ENCODE measurements at regions not wholly inside any gene's neighbourhood (a gene's known extent, or its start where the extent isn't known, plus 50 kb on each side); places are given as distances from the start of the nearest gene placed in this dataset.
"Not testable (repeated sequence)": the region's sequence is repeated elsewhere in the genome, so short reads cannot be mapped to it uniquely, and the experiment has no call there.

DNA sequence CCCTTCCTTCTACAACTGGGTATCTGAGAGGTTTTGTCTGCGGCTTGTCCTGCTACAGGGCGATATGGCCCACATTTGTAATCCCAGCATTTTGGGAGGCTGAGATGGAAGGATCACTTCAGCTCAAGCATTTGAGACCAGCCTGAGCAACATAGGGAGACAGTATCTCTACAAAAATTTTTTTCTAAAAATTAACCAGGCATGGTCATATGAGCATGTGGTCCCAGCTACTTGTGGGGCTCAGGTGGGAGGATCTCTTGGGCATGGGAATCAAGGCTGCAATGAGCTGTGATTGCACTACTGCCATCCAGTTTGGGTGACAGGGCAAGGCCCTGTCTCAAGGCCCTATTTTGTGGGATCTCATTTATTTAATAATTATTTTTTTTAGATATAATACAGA, 420.6 kb upstream of the PABPC4L start:
- no peaks in the 10 kb centered on the region for H3K9me3 ChIP-seq
- no peak overlapping the region for H3K27ac ChIP-seq
- H3K4me1 ChIP-seq = no peaks in the 10 kb centered on the region
- intact Hi-C loops (cut with DNase I) = no loop called here
- no peaks in the 10 kb centered on the region for H3K27me3 ChIP-seq
- no peak overlapping the region for H3K4me3 ChIP-seq
- ATAC-seq (no peak), DNase-seq (no peak)
- H3K36me3 ChIP-seq = no peaks in the 10 kb centered on the region
- TF ChIP-seq, protein P1, sequence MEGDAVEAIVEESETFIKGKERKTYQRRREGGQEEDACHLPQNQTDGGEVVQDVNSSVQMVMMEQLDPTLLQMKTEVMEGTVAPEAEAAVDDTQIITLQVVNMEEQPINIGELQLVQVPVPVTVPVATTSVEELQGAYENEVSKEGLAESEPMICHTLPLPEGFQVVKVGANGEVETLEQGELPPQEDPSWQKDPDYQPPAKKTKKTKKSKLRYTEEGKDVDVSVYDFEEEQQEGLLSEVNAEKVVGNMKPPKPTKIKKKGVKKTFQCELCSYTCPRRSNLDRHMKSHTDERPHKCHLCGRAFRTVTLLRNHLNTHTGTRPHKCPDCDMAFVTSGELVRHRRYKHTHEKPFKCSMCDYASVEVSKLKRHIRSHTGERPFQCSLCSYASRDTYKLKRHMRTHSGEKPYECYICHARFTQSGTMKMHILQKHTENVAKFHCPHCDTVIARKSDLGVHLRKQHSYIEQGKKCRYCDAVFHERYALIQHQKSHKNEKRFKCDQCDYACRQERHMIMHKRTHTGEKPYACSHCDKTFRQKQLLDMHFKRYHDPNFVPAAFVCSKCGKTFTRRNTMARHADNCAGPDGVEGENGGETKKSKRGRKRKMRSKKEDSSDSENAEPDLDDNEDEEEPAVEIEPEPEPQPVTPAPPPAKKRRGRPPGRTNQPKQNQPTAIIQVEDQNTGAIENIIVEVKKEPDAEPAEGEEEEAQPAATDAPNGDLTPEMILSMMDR (IDR thresholded peaks at IDR 0.05) = no peak

DNA sequence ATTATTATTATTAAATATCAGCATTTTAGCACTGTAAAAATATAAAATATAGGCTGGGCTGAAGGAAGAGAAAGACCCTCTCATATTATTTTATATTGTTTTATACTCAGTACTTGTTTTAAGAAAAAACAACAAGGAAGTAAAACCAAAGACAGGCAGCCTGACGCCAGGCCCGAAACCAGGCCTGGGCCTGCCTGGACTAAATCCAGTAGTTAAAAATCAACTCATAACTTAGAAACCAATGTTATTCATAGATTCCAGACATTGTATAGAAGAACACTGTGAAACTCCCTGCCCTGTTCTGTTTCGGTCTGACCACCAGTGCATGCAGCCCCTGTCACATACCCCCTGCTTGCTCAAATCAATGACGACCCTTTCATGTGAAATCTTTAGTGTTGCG, 420.1 kb upstream of the PABPC4L start:
- intact Hi-C loops (cut with DNase I); H3K4me3 ChIP-seq; ATAC-seq; H3K27me3 ChIP-seq; H3K27ac ChIP-seq; H3K36me3 ChIP-seq; H3K9me3 ChIP-seq; H3K4me1 ChIP-seq; DNase-seq: not testable (repeated sequence)

DNA sequence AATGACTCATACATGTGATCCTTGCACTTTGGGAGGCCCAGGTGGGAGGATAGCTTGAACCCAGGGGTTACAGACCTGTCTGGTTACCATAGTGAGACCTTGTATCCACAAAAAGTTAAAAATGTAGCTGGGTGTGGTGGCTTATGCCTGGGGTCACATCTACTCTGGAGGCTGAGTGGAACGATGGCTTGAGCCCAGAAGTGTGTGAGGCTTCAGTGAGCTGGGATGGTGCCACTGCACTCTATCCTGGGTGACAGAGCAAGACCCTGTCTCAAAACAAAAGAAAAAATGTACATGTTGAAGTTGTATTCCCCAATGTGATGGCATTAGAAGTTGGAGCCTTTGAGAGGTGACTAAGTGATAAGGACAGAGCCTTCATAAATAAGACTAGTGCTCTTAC, 409.4 kb upstream of the PABPC4L start:
- intact Hi-C loops (cut with DNase I) = no loop called here
- no peaks in the 10 kb centered on the region for H3K27me3 ChIP-seq
- TF ChIP-seq, protein P1 (IDR thresholded peaks at IDR 0.05) = no peak

DNA sequence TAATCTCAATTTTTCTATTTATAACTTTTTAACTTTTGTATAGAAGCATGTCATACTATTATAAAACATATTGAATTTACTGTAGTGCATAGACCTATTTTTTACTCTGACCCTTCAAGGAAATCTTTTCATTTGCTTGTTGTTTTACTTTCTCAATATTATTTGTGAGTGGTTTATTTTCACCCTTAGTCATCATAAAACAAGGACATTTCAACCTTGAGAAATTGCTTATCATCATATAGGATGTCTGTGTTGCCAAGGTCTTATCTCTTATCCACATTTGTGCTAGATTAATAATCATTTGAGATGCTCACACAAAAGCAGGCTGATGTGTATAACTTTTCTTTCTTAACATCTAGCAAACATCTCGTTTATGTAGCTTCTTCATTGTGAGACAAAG, 408.6 kb upstream of the PABPC4L start:
- Histone ChIP-seq H3K27me3 (no peaks in the 10 kb centered on the region), H3K36me3 (no peaks in the 10 kb centered on the region), H3K27ac (no peak overlapping the region), H3K4me3 (no peak overlapping the region), H3K9me3 (no peaks in the 10 kb centered on the region), H3K4me1 (no peaks in the 10 kb centered on the region)
- DNase-seq = no peak
- intact Hi-C loops (cut with DNase I) = no loop called here
- ATAC-seq = no peak
- TF ChIP-seq, protein P1 (IDR thresholded peaks at IDR 0.05) = no peak

More for the DNA sequence above, 409.4 kb upstream of the PABPC4L start:
- Histone ChIP-seq H3K4me3 (no peak overlapping the region), H3K4me1 (no peaks in the 10 kb centered on the region), H3K27ac (no peak overlapping the region), H3K36me3 (no peaks in the 10 kb centered on the region), H3K9me3 (no peaks in the 10 kb centered on the region)
- ATAC-seq (no peak), DNase-seq (no peak)

DNA sequence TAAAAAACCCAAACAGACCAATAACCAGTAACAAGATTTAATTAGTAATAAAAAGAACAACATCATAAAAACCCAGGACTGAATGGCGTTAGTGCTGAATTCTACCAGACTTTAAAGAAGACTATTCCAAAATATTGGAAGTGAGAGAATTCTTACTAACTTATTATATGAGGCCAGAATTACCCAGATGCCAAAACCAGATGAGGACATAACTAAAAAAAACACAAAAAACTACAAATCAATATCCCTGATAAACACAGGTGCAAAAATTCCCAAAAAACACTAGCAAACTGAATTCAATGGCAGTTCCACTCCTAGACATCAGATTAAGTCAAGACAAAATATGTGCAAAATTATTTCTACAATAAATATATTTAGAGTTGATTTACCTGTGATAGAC, 400.1 kb upstream of the PABPC4L start:
- DNase-seq (no peak), ATAC-seq (no peak)
- no peaks in the 10 kb centered on the region for H3K27me3 ChIP-seq
- TF ChIP-seq, protein P1 (IDR thresholded peaks at IDR 0.05) = no peak
- H3K27ac ChIP-seq = no peak overlapping the region
- no peaks in the 10 kb centered on the region for H3K4me1 ChIP-seq
- no peaks in the 10 kb centered on the region for H3K36me3 ChIP-seq
- intact Hi-C loops (cut with DNase I) = no loop called here
- no peaks in the 10 kb centered on the region for H3K9me3 ChIP-seq
- H3K4me3 ChIP-seq = no peak overlapping the region

DNA sequence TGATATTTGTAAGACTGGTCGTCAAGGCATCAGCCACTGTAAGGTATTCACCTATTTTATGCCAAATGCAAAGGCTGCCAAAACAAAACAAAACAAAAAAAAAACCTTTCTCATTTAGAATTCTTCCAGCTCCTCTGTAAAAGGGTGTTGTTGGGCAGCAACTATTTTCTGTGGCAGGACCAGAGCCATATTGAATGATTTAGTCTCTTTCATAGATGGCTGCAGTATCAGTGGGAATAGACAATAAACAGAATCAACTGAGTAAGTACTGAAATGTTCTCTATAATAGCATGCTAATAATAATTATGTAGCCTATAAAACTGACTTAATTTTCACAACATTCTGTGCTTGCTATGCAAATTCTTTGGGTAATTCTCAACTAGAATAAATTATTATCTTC, 389.7 kb upstream of the PABPC4L start:
- intact Hi-C loops (cut with DNase I) = no loop called here
- H3K9me3 ChIP-seq = no peaks in the 10 kb centered on the region
- no peak for DNase-seq
- no peaks in the 10 kb centered on the region for H3K27me3 ChIP-seq
- H3K4me3 ChIP-seq = no peak overlapping the region
- TF ChIP-seq, protein P1 (IDR thresholded peaks at IDR 0.05) = no peak
- no peaks in the 10 kb centered on the region for H3K36me3 ChIP-seq
- ATAC-seq = no peak
- no peaks in the 10 kb centered on the region for H3K4me1 ChIP-seq
- no peak overlapping the region for H3K27ac ChIP-seq
